Activated CD8-positive, alpha-beta T cell treated with anti-CD3 and anti-CD28 coated beads, Interleukin-2, amount 10 ng/mL, durations not matched to agents 7 days and 5 days (primary cell): ENCODE measurements at regions not wholly inside any gene's neighbourhood (a gene's known extent, or its start where the extent isn't known, plus 50 kb on each side); places are given as distances from the start of the nearest gene placed in this dataset.
"Not testable (repeated sequence)": the region's sequence is repeated elsewhere in the genome, so short reads cannot be mapped to it uniquely, and the experiment has no call there.

Source experiments
- ATAC-seq: fragments of 150-1000 bp; cut with Tn5 transposase; one replicate; pipeline ENCODE4 v1.10.0; 2021; ENCODE audit warnings: moderate library complexity
- CTCF ChIA-PET: fragments of 350-600 bp; sonication (Branson Sonifier 250); formaldehyde crosslinking; loops from one replicate; lab custom pipeline; 2021; ENCODE audit warnings: antibody characterized with exemption; lab: Charles Lee
- POLR2A ChIA-PET: fragments of 350-600 bp; sonication (Branson Sonifier 250); formaldehyde crosslinking; loops from one replicate; lab custom pipeline; 2021; ENCODE audit warnings: antibody characterized with exemption; lab: Charles Lee
- DNase-seq: peaks from one replicate; pipeline ENCODE4 v3.0.0-alpha.2; 2020
- H3K27ac Mint-ChIP-seq: one replicate; pipeline ENCODE4 v1.8.0; 2021; ENCODE audit warnings: mild to moderate bottlenecking, mixed read lengths
- H3K27me3 Mint-ChIP-seq: one replicate; pipeline ENCODE4 v1.8.0; 2021; ENCODE audit warnings: low read depth, mixed read lengths
- H3K36me3 Mint-ChIP-seq: one replicate; pipeline ENCODE4 v1.8.0; 2021; ENCODE audit warnings: low read depth, mixed read lengths
- H3K4me1 Mint-ChIP-seq: one replicate; pipeline ENCODE4 v1.8.0; 2021; ENCODE audit warnings: low read depth, mixed read lengths
- H3K4me3 Mint-ChIP-seq: one replicate; pipeline ENCODE4 v1.8.0; 2021; ENCODE audit warnings: mild to moderate bottlenecking, mixed read lengths
- H3K9me3 Mint-ChIP-seq: one replicate; pipeline ENCODE4 v1.8.0; 2022; ENCODE audit warnings: mixed read lengths; ENCODE audit not compliant: insufficient read depth

GRCh38 chr3:191699546-191699945, 238.6 kb downstream of the PYDC2 start:
- Mint-ChIP-seq H3K4me3 (no peak overlapping the region), H3K9me3 (peaks cover 4% of the 10 kb centered on the region), H3K36me3 (no peaks in the 10 kb centered on the region), H3K4me1 (no peaks in the 10 kb centered on the region), H3K27me3 (no peaks in the 10 kb centered on the region), H3K27ac (no peak overlapping the region)
- ChIA-PET CTCF (no interaction called here), POLR2A (no interaction called here)
- DNase-seq (no peak), ATAC-seq (no peak)

- H3K9me3 Mint-ChIP-seq: peaks cover 9% of the 10 kb centered on the region
- no peak for DNase-seq
- no peaks in the 10 kb centered on the region for H3K27me3 Mint-ChIP-seq
- CTCF ChIA-PET: no interaction called here
- H3K36me3 Mint-ChIP-seq: no peaks in the 10 kb centered on the region
- POLR2A ChIA-PET: no interaction called here
- no peak for ATAC-seq
- H3K27ac Mint-ChIP-seq: no peak overlapping the region
- no peak overlapping the region for H3K4me3 Mint-ChIP-seq
- no peaks in the 10 kb centered on the region for H3K4me1 Mint-ChIP-seq
These were observed 241.2 kb downstream of the PYDC2 start for GRCh38 chr3:191702121-191702520.

GRCh38 chr3:191707817-191708216, 246.9 kb downstream of the PYDC2 start:
- Mint-ChIP-seq H3K4me3 (no peak overlapping the region), H3K9me3 (peaks cover 17% of the 10 kb centered on the region), H3K36me3 (no peaks in the 10 kb centered on the region), H3K27me3 (no peaks in the 10 kb centered on the region), H3K4me1 (no peaks in the 10 kb centered on the region), H3K27ac (no peak overlapping the region)
- no peak for DNase-seq
- no peak for ATAC-seq
- ChIA-PET CTCF (no interaction called here), POLR2A (no interaction called here)

- POLR2A ChIA-PET: no interaction called here
These were observed 254.6 kb downstream of the PYDC2 start for GRCh38 chr3:191715585-191715984.

GRCh38 chr3:191721390-191721861, 260.5 kb downstream of the PYDC2 start:
- no peak overlapping the region for H3K27ac Mint-ChIP-seq
- CTCF ChIA-PET: no interaction called here
- H3K36me3 Mint-ChIP-seq: no peaks in the 10 kb centered on the region

More at GRCh38 chr3:191715585-191715984, 254.6 kb downstream of the PYDC2 start:
- Mint-ChIP-seq H3K36me3 (no peaks in the 10 kb centered on the region), H3K4me1 (no peaks in the 10 kb centered on the region), H3K4me3 (no peak overlapping the region), H3K9me3 (peaks cover 8% of the 10 kb centered on the region), H3K27me3 (no peaks in the 10 kb centered on the region), H3K27ac (no peak overlapping the region)
- CTCF ChIA-PET: no interaction called here
- DNase-seq (no peak), ATAC-seq (no peak)

GRCh38 chr3:191721990-191722389, 261.0 kb downstream of the PYDC2 start:
- Mint-ChIP-seq H3K27me3 (no peaks in the 10 kb centered on the region), H3K4me1 (no peaks in the 10 kb centered on the region), H3K9me3 (no peaks in the 10 kb centered on the region), H3K27ac (no peak overlapping the region), H3K4me3 (no peak overlapping the region), H3K36me3 (no peaks in the 10 kb centered on the region)
- no peak for ATAC-seq
- CTCF ChIA-PET: no interaction called here
- POLR2A ChIA-PET: no interaction called here
- no peak for DNase-seq

More at GRCh38 chr3:191721390-191721861, 260.5 kb downstream of the PYDC2 start:
- POLR2A ChIA-PET: no interaction called here
- no peaks in the 10 kb centered on the region for H3K27me3 Mint-ChIP-seq
- H3K4me1 Mint-ChIP-seq: no peaks in the 10 kb centered on the region
- no peak overlapping the region for H3K4me3 Mint-ChIP-seq
- DNase-seq (no peak), ATAC-seq (no peak)
- no peaks in the 10 kb centered on the region for H3K9me3 Mint-ChIP-seq

- Mint-ChIP-seq H3K4me3 (no peak overlapping the region), H3K9me3 (no peaks in the 10 kb centered on the region), H3K27me3 (no peaks in the 10 kb centered on the region), H3K36me3 (no peaks in the 10 kb centered on the region), H3K4me1 (no peaks in the 10 kb centered on the region), H3K27ac (no peak overlapping the region)
- no peak for DNase-seq
- CTCF ChIA-PET: no interaction called here
- POLR2A ChIA-PET: no interaction called here
- ATAC-seq: no peak
These were observed 266.4 kb downstream of the PYDC2 start for GRCh38 chr3:191727338-191727737.

- ChIA-PET POLR2A (no interaction called here), CTCF (no interaction called here)
- no peak for DNase-seq
- Mint-ChIP-seq H3K27ac (no peak overlapping the region), H3K4me1 (no peaks in the 10 kb centered on the region), H3K4me3 (no peak overlapping the region), H3K27me3 (no peaks in the 10 kb centered on the region), H3K9me3 (no peaks in the 10 kb centered on the region), H3K36me3 (no peaks in the 10 kb centered on the region)
- no peak for ATAC-seq
These were observed 267.2 kb downstream of the PYDC2 start for GRCh38 chr3:191728186-191728585.

- no peak for ATAC-seq
- H3K4me3 Mint-ChIP-seq: no peak overlapping the region
- no peaks in the 10 kb centered on the region for H3K36me3 Mint-ChIP-seq
- ChIA-PET CTCF (no interaction called here), POLR2A (no interaction called here)
- H3K27me3 Mint-ChIP-seq: no peaks in the 10 kb centered on the region
- no peak overlapping the region for H3K27ac Mint-ChIP-seq
- no peak for DNase-seq
- peaks cover 5% of the 10 kb centered on the region for H3K9me3 Mint-ChIP-seq
- no peaks in the 10 kb centered on the region for H3K4me1 Mint-ChIP-seq
These were observed 276.8 kb downstream of the PYDC2 start for GRCh38 chr3:191737742-191738141.

- no peaks in the 10 kb centered on the region for H3K4me1 Mint-ChIP-seq
- no peak overlapping the region for H3K27ac Mint-ChIP-seq
- no peaks in the 10 kb centered on the region for H3K36me3 Mint-ChIP-seq
- H3K4me3 Mint-ChIP-seq: no peak overlapping the region
- POLR2A ChIA-PET: no interaction called here
- H3K27me3 Mint-ChIP-seq: no peaks in the 10 kb centered on the region
- DNase-seq (no peak), ATAC-seq (no peak)
- peaks cover 8% of the 10 kb centered on the region for H3K9me3 Mint-ChIP-seq
- CTCF ChIA-PET: no interaction called here
These were observed 279.7 kb downstream of the PYDC2 start for GRCh38 chr3:191740712-191741111.

GRCh38 chr3:191741847-191742350, 280.9 kb downstream of the PYDC2 start:
- H3K9me3 Mint-ChIP-seq, ATAC-seq, H3K27me3 Mint-ChIP-seq, H3K36me3 Mint-ChIP-seq, H3K4me3 Mint-ChIP-seq, DNase-seq, POLR2A ChIA-PET, CTCF ChIA-PET, H3K4me1 Mint-ChIP-seq, H3K27ac Mint-ChIP-seq: not testable (repeated sequence)

GRCh38 chr3:191743283-191743682, 282.3 kb downstream of the PYDC2 start:
- Mint-ChIP-seq H3K4me1 (no peaks in the 10 kb centered on the region), H3K27me3 (no peaks in the 10 kb centered on the region), H3K9me3 (peaks cover 8% of the 10 kb centered on the region), H3K36me3 (no peaks in the 10 kb centered on the region), H3K4me3 (no peak overlapping the region), H3K27ac (no peak overlapping the region)
- CTCF ChIA-PET: no interaction called here
- ATAC-seq (no peak), DNase-seq (no peak)
- POLR2A ChIA-PET: no interaction called here

GRCh38 chr3:191750618-191751017, 289.7 kb downstream of the PYDC2 start:
- no peaks in the 10 kb centered on the region for H3K4me1 Mint-ChIP-seq
- no peaks in the 10 kb centered on the region for H3K36me3 Mint-ChIP-seq
- H3K27me3 Mint-ChIP-seq: no peaks in the 10 kb centered on the region
- no peak overlapping the region for H3K27ac Mint-ChIP-seq
- DNase-seq (no peak), ATAC-seq (no peak)
- ChIA-PET CTCF (no interaction called here), POLR2A (no interaction called here)
- no peak overlapping the region for H3K4me3 Mint-ChIP-seq
- no peaks in the 10 kb centered on the region for H3K9me3 Mint-ChIP-seq
